Gastroesophageal sphincter (tissue), 3 donors: ENCODE measurements at regions not wholly inside any gene's neighbourhood (a gene's known extent, or its start where the extent isn't known, plus 50 kb on each side); places are given as distances from the start of the nearest gene placed in this dataset.
"Not testable (repeated sequence)": the region's sequence is repeated elsewhere in the genome, so short reads cannot be mapped to it uniquely, and the experiment has no call there.

Experiments
- CTCF ChIP-seq, 4 experiments: fragments of 200-600 bp in 2 of 4; fragments of 450-650 bp in 2 of 4; sonication (generic) in 1 of 4; IDR thresholded peaks; one replicate each; pipeline ENCODE4 v1.5.1; 2017 to 2019; ENCODE audit warnings: antibody characterized with exemption in 4 of 4, mild to moderate bottlenecking in 2 of 4, moderate library complexity in 2 of 4
- POLR2A ChIP-seq, 2 donors: fragments of 450-650 bp; IDR thresholded peaks; one replicate each; pipeline ENCODE4 v1.6.1; 2017; ENCODE audit warnings: antibody characterized with exemption in 2 of 2, mild to moderate bottlenecking in 2 of 2, moderate library complexity in 1 of 2

- not testable (repeated sequence) for TF ChIP-seq CTCF, POLR2A (IDR thresholded peaks at IDR 0.05)
These were observed 1271.8 kb downstream of the TMEM121 start for GRCh38 chr14:106798166-106798565.
